B cell (primary cell): ENCODE measurements at regions not wholly inside any gene's neighbourhood (a gene's known extent, or its start where the extent isn't known, plus 50 kb on each side); places are given as distances from the start of the nearest gene placed in this dataset.

Source experiments
- EZH2 ChIP-seq: IDR thresholded peaks from 2 replicates; pipeline ENCODE4 v1.6.1; 2012; ENCODE audit warnings: borderline replicate concordance, low read depth, mild to moderate bottlenecking, moderate library complexity, low read length; ENCODE audit not compliant: insufficient read depth, poor library complexity, severe bottlenecking
- TF ChIP-seq, protein P1 (sequence below): fragments of 200-600 bp; IDR thresholded peaks from one replicate; pipeline ENCODE4 v1.8.0; 2022; ENCODE audit warnings: antibody characterized with exemption, mild to moderate bottlenecking

DNA sequence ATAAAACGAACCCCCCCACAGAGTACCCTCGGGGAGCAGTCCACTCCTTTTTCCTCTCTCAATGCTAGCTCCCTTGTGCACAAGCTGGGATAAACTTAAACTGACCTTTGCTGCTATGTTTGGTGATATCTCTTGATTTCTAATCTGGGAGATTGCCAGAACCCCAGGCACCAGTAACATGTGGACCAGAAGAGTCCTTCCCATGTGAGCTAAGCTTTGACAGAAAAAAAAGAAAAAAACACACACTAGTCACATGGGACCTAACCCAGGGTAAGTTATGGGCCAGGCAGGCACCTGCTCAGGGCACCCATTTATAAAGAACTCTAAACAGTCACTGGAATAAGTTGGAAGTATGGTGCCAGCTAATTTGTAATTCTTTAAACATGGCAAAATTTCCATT lies 242.6 kb downstream of the EN1 start:
- TF ChIP-seq, protein P1, sequence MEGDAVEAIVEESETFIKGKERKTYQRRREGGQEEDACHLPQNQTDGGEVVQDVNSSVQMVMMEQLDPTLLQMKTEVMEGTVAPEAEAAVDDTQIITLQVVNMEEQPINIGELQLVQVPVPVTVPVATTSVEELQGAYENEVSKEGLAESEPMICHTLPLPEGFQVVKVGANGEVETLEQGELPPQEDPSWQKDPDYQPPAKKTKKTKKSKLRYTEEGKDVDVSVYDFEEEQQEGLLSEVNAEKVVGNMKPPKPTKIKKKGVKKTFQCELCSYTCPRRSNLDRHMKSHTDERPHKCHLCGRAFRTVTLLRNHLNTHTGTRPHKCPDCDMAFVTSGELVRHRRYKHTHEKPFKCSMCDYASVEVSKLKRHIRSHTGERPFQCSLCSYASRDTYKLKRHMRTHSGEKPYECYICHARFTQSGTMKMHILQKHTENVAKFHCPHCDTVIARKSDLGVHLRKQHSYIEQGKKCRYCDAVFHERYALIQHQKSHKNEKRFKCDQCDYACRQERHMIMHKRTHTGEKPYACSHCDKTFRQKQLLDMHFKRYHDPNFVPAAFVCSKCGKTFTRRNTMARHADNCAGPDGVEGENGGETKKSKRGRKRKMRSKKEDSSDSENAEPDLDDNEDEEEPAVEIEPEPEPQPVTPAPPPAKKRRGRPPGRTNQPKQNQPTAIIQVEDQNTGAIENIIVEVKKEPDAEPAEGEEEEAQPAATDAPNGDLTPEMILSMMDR, result no peak
- no peak for TF ChIP-seq EZH2
